HG03175 (cell line): ENCODE measurements at regions not wholly inside any gene's neighbourhood (a gene's known extent, or its start where the extent isn't known, plus 50 kb on each side); places are given as distances from the start of the nearest gene placed in this dataset.

Experiments
- ATAC-seq: cut with Tn5 transposase; IDR thresholded peaks from one replicate; pipeline ENCODE4 v1.9.1; 2021; ENCODE audit warnings: mild to moderate bottlenecking, moderate library complexity; ENCODE audit not compliant: unreplicated experiment

- no peak for ATAC-seq
These were observed 192.3 kb upstream of the GDNF start for GRCh38 chr5:38032149-38032548.

- no peak for ATAC-seq
These were observed 191.5 kb upstream of the GDNF start for GRCh38 chr5:38031304-38031703.

GRCh38 chr5:38029397-38030065, 189.7 kb upstream of the GDNF start:
- ATAC-seq, result no peak

- ATAC-seq, result no peak
These were observed 184.0 kb upstream of the GDNF start for GRCh38 chr5:38023799-38024198.

DNA sequence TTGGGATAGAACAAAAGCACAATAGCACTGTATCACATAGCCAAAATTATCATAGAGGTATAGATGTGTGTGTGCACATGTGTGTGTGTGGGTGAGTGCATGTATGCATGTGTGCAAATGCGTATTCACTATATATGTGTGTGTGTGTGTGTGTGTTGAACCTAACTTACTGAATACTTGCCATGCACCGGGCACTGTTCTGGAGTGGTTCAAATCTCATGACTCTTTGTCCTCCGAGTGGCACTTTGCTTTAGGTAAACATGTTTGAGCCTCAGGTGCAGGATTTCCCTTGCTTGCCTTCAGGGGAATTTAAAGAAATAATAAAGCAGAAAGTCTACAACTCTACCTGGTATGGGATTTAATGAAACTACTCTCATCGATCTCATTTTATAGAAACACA, 183.5 kb upstream of the GDNF start:
- ATAC-seq, result no peak

- ATAC-seq, result no peak
These were observed 182.8 kb upstream of the GDNF start for GRCh38 chr5:38022631-38023030.

GRCh38 chr5:38018016-38018415, 178.2 kb upstream of the GDNF start:
- no peak for ATAC-seq

- no peak for ATAC-seq
These were observed 173.3 kb upstream of the GDNF start for GRCh38 chr5:38013107-38013506.

GRCh38 chr5:38011668-38012188, 171.9 kb upstream of the GDNF start:
- no peak for ATAC-seq

- ATAC-seq, result no peak
These were observed 170.0 kb upstream of the GDNF start for GRCh38 chr5:38009749-38010358.

DNA sequence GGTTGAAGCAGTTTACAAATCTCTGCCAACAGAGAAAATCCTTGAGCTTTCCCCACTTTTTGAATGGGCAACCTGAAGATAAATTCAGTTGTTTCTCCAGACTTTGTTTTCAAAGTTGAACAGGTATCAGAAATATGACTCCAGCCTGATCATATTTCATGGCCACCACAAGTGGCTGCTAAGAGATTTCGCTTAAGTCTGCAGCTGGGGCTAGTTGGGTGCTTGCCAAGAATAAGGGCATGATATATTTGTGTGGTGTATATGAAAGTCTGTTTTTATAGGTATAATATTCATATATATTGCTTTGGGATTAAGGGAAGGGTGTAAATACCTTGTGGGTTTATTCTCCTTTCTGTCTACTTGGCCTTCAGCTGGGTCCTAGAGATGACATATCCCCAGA, 168.4 kb upstream of the GDNF start:
- ATAC-seq, result no peak

DNA sequence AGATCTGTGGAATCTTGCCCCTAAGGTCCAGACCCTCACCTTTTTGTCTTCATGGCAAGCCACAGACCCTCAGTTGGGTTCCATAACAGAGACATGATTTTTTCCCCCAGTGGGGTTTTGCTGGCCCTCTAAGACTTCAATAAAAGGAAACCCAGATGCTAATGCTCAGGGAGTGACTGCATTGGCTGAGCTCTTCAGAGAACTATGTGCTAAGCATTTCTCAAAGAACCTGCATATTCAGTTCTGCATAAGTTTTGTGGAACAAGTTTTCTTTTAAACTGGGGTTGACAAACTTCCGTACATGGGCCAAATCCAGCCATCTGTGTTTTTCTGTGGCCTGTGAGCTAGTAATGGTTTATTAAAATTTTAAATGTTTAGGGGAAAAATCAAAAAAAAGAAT, 159.8 kb upstream of the GDNF start:
- no peak for ATAC-seq

DNA sequence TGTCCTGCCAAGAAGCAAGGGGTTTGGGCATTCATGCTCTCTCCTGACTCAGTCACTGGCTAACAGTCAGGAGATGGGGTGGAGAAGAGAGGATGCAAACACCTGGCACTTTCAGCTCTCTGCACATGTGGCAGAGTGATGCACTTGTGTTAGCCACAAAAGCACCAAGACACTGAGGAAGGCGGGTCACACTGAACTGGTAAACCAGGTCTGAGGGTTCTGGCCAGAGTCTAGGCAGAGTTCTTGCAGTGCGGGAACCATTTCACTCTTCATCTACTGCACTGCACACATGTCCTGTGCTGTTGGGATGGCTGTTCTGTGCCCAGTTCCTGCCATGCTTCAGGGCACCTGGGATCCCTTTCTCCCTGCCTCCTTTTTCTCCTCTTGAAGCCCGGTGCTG, 157.1 kb upstream of the GDNF start:
- ATAC-seq, result no peak

GRCh38 chr5:37994729-37995128, 154.9 kb upstream of the GDNF start:
- no peak for ATAC-seq

- ATAC-seq, result no peak
These were observed 151.8 kb upstream of the GDNF start for GRCh38 chr5:37991301-37992299.

DNA sequence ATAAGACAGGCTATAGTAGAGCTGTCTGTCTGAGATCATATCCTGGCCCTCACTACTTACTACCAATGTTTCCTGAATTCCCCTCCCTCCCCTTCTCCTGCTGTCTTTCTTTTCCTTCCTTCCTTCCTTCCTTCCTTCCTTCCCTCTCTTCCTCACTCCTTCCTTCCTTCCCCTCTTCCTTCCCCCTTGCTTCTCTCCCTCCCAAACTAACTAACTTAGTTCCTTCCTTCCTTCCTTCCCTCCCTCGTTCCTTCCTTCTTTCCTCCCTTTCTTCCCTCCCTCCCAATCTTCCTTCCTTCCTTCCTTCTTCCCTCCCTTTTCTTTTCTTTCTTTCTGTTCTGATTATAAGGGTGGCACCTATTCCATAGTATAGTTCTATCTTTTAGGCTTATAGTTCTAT, 150.0 kb upstream of the GDNF start:
- no peak for ATAC-seq

- ATAC-seq, result no peak
These were observed 148.7 kb upstream of the GDNF start for GRCh38 chr5:37988454-37989046.

DNA sequence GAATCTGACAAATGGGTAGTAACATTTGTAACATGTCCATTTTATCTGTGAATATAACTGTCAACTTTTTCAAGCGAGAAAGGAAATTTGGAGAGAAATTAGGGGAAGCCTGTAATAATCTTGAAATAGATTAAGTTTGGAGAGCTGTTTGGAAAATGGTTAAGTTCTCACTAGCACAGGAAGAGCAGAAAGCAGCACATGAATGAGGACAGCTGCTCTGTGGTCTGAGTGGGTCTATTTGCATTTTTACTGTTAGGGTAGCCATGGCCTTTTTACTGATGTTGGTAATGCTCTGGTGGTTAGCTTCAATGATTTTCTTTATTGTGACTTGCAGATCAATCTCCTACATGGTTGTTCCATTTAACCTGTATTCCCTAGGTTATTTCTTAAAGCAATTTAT, 144.5 kb upstream of the GDNF start:
- no peak for ATAC-seq

DNA sequence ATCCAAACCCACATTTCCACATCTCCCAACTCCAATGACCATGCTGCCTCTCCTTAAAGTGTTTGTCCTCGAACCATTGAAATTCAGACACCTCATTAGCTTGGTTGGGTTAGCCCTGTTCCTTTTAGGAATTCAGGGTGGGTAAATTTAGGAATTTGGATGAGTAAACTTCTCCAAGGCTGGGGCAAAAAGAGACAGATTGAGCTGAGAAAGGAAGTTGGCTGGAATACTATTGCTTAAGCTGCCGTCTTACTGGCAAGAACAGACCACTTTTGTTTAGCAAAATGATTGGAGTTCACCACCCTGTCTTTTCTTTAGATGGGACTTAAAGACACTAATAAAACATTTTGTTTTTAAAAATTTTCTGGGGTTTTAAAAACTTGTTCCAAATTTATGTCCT, 143.6 kb upstream of the GDNF start:
- ATAC-seq, result no peak

- no peak for ATAC-seq
These were observed 139.7 kb upstream of the GDNF start for GRCh38 chr5:37979559-37979958.

DNA sequence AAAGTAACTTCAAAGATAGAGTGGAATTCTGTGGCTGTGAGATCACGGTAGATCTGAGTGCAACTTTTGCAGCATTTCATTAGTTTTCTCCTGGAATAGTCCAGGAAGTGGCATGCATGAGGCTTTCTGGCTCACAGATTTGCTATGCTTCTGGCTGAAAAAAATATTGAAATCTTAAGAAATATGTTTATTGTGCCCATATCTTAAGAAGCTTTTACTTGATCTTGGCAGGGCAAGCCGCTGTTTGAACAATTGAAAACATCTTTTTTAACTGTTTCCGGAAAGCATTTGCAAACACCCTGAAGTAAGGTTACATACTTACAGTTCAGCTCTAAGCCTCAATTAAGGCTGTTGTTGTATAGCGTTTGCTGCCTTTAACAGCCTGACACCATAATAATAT, 135.7 kb upstream of the GDNF start:
- no peak for ATAC-seq
